Stomach (tissue), 8 donors: ENCODE measurements at regions not wholly inside any gene's neighbourhood (a gene's known extent, or its start where the extent isn't known, plus 50 kb on each side); places are given as distances from the start of the nearest gene placed in this dataset.

ENCODE experiments used
- DNase-seq, 2 donors: peaks; one replicate each; pipeline versions ENCODE4 v3.0.0 to v3.0.0-alpha.2; 2013 to 2019
- H3K27ac ChIP-seq, 5 donors: fragments of 200-600 bp in 4 of 5; sonication (generic) in 4 of 5; one replicate each; pipeline ENCODE4 v1.5.1; 2013 to 2019; ENCODE audit warnings: mild to moderate bottlenecking in 1 of 5, moderate library complexity in 1 of 5
- H3K27me3 ChIP-seq, 3 donors: fragments of 200-600 bp; sonication (generic); one replicate each; pipeline ENCODE4 v1.5.1; 2017 to 2019; ENCODE audit warnings: mixed run types in 1 of 3
- H3K36me3 ChIP-seq, 4 donors: fragments of 200-600 bp; sonication (generic); 1 replicate in 3 of 4; 2 replicates in 1 of 4; pipeline ENCODE4 v1.5.1; 2016 to 2019
- H3K4me1 ChIP-seq, 4 donors: fragments of 200-600 bp; sonication (generic); one replicate each; pipeline ENCODE4 v1.5.1; 2016 to 2019
- H3K4me3 ChIP-seq, 4 donors: fragments of 200-600 bp; sonication (generic) in 3 of 4; one replicate each; pipeline ENCODE4 v1.5.1; 2016 to 2019; ENCODE audit warnings: mild to moderate bottlenecking in 1 of 4
- H3K9me3 ChIP-seq, 4 donors: fragments of 200-600 bp; sonication (generic); one replicate each; pipeline ENCODE4 v1.5.1; 2016 to 2019
- EP300 ChIP-seq: sonication (generic); formaldehyde crosslinking; IDR thresholded peaks from one replicate; pipeline ENCODE4 v1.6.1; 2017; ENCODE audit warnings: antibody characterized with exemption
- POLR2A ChIP-seq, 4 donors: fragments of 450-650 bp; IDR thresholded peaks; one replicate each; pipeline ENCODE4 v1.6.1; 2016; ENCODE audit warnings: antibody characterized with exemption in 4 of 4, control low read depth in 2 of 4, mild to moderate bottlenecking in 1 of 4, moderate library complexity in 1 of 4
- POLR2AphosphoS5 ChIP-seq, 3 donors: sonication (generic); formaldehyde crosslinking; IDR thresholded peaks; one replicate each; pipeline ENCODE4 v1.6.1; 2016; ENCODE audit warnings: antibody characterized with exemption in 3 of 3
- WGBS, 5 donors: extraction: QIAGEN DNeasy Blood & Tissue Kit in 3 of 5; methylation state at CpG; one replicate each; pipeline versions ENCODE4 v1.1.5 to v1.1.7; 2013 to 2018; 5-methylcytosine and 5-hydroxymethylcytosine counted together
- intact Hi-C: fragments of 100-400 bp; cut with DNase I; formaldehyde crosslinking; loops from one replicate; pipeline ENCODE4 v1.15.1; 2023; ENCODE audit warnings: low total_unique reads
- TF ChIP-seq, protein P1 (sequence below), 7 experiments: fragments of 450-650 bp in 4 of 7; fragments of 200-600 bp in 3 of 7; sonication (generic) in 3 of 7; IDR thresholded peaks; one replicate each; pipeline ENCODE4 v1.5.1; 2016 to 2019; ENCODE audit warnings: antibody characterized with exemption in 7 of 7, control low read depth in 2 of 7, mild to moderate bottlenecking in 1 of 7
- donor health status: healthy with polysubstance abuse.
- donor health status: Bipolar disorder and iron deficiency.
- donor health status: healthy.

GRCh38 chr21:19181604-19182140, 778.1 kb upstream of the TMPRSS15 start:
- TF ChIP-seq POLR2A (IDR thresholded peaks at IDR 0.05) = no peak
- no peak for TF ChIP-seq POLR2AphosphoS5 (IDR thresholded peaks at IDR 0.05)
- no peak for TF ChIP-seq EP300
- TF ChIP-seq, protein P1, sequence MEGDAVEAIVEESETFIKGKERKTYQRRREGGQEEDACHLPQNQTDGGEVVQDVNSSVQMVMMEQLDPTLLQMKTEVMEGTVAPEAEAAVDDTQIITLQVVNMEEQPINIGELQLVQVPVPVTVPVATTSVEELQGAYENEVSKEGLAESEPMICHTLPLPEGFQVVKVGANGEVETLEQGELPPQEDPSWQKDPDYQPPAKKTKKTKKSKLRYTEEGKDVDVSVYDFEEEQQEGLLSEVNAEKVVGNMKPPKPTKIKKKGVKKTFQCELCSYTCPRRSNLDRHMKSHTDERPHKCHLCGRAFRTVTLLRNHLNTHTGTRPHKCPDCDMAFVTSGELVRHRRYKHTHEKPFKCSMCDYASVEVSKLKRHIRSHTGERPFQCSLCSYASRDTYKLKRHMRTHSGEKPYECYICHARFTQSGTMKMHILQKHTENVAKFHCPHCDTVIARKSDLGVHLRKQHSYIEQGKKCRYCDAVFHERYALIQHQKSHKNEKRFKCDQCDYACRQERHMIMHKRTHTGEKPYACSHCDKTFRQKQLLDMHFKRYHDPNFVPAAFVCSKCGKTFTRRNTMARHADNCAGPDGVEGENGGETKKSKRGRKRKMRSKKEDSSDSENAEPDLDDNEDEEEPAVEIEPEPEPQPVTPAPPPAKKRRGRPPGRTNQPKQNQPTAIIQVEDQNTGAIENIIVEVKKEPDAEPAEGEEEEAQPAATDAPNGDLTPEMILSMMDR (IDR thresholded peaks at IDR 0.05) = no peak
- H3K27me3 ChIP-seq = no peaks in the 10 kb centered on the region
- 62 to 82% (median 66%) methylated on average over 3 of the region's 3 CpGs for WGBS, 5 donors
- DNase-seq = no peak
- no peak overlapping the region for H3K4me3 ChIP-seq
- no peaks in the 10 kb centered on the region for H3K36me3 ChIP-seq
- no peaks in the 10 kb centered on the region for H3K4me1 ChIP-seq
- no peaks in the 10 kb centered on the region for H3K9me3 ChIP-seq
- H3K27ac ChIP-seq = no peak overlapping the region
- intact Hi-C loops = no loop called here

DNA sequence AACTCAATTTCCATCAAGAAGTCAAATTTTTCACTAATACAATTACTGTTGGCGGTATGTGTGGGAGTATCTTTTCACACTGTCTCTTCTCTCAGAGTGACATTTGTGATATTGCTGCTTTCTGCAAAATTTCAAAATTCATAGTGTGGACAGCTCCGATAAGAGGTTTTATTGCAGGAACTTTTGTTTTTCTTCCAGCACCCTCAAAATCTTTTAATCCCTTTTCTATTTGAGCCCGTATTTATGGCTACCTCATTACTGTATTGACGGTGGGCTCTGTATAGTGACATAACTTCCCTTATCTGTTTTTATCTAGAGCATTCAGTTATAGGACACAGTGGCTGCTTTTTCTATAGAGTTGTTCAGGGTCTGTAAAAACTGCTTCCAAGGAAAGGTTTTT, 794.4 kb upstream of the TMPRSS15 start:
- H3K4me3 ChIP-seq = no peak overlapping the region
- no peak for TF ChIP-seq POLR2AphosphoS5 (IDR thresholded peaks at IDR 0.05)
- TF ChIP-seq, protein P1 (IDR thresholded peaks at IDR 0.05) = no peak
- TF ChIP-seq POLR2A (IDR thresholded peaks at IDR 0.05) = no peak
- no peak for TF ChIP-seq EP300
- no peaks in the 10 kb centered on the region for H3K9me3 ChIP-seq
- no peak overlapping the region for H3K27ac ChIP-seq
- no peak for DNase-seq
- no peaks in the 10 kb centered on the region for H3K36me3 ChIP-seq
- no peaks in the 10 kb centered on the region for H3K27me3 ChIP-seq
- no peaks in the 10 kb centered on the region for H3K4me1 ChIP-seq
- WGBS, 5 donors = 44 to 64% (median 53%) methylated on average over 4 of the region's 4 CpGs
- intact Hi-C loops = no loop called here

DNA sequence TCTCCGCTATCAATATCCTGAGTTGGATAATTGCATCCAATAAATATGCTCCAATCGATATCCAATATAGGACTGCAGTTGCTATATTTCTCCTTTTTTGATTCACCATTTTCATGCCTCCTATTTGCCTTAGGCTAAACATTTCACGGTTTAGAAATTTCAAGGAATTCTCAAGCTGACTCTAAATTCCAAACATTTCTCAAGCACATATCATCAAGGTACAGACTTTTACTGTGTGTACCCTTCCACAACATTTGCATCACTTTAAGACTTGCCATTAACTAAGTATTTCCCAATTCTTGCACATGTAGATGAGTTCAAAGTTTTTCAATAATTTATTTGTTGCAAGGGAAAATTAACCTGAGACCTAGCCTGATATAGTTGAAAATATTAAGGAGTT, 795.2 kb upstream of the TMPRSS15 start:
- Histone ChIP-seq H3K9me3 (no peaks in the 10 kb centered on the region), H3K4me3 (no peak overlapping the region), H3K27ac (no peak overlapping the region), H3K36me3 (no peaks in the 10 kb centered on the region), H3K4me1 (no peaks in the 10 kb centered on the region), H3K27me3 (no peaks in the 10 kb centered on the region)
- TF ChIP-seq, protein P1 (IDR thresholded peaks at IDR 0.05) = no peak
- no peak for TF ChIP-seq EP300
- TF ChIP-seq POLR2AphosphoS5 (IDR thresholded peaks at IDR 0.05) = no peak
- no peak for TF ChIP-seq POLR2A (IDR thresholded peaks at IDR 0.05)
- DNase-seq = no peak
- WGBS, 5 donors = 90 to 94% (median 92%) methylated on average over 3 of the region's 3 CpGs
- intact Hi-C loops = no loop called here

DNA sequence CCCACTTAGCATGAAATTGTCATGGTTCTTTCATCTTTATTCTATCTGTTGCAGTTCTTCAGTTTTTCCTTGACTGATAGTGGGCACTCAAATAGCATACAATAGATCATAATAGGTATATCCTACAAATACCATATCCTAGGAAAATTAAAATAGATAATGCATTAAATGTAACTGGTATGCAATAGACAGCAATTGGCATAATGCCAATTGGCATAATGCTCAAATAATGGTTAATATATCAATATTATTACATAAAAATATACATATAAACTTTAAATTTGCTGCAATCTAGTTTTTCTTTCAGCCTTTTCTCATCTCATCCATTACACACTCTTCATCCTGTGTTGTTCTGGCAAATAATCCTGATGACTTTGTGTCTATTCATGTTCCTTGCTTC, 814.6 kb upstream of the TMPRSS15 start:
- Histone ChIP-seq H3K4me1 (no peaks in the 10 kb centered on the region), H3K36me3 (no peaks in the 10 kb centered on the region), H3K4me3 (no peak overlapping the region), H3K27me3 (no peaks in the 10 kb centered on the region), H3K27ac (no peak overlapping the region), H3K9me3 (no peaks in the 10 kb centered on the region)
- TF ChIP-seq, protein P1 (IDR thresholded peaks at IDR 0.05) = no peak
- TF ChIP-seq POLR2A (IDR thresholded peaks at IDR 0.05) = no peak
- TF ChIP-seq EP300 = no peak
- no peak for TF ChIP-seq POLR2AphosphoS5 (IDR thresholded peaks at IDR 0.05)
- intact Hi-C loops = no loop called here
- DNase-seq = no peak
